WI38 (cell line): ENCODE measurements at regions not wholly inside any gene's neighbourhood (a gene's known extent, or its start where the extent isn't known, plus 50 kb on each side); places are given as distances from the start of the nearest gene placed in this dataset.
"Not testable (repeated sequence)": the region's sequence is repeated elsewhere in the genome, so short reads cannot be mapped to it uniquely, and the experiment has no call there.

Source experiments
- H3K4me3 ChIP-seq: 2 replicates; pipeline ENCODE4 v1.5.1; 2011; ENCODE audit warnings: low read depth, mild to moderate bottlenecking, control low read depth, low read length
- TF ChIP-seq, protein P1 (sequence below): IDR thresholded peaks from 2 replicates; pipeline ENCODE4 v1.5.1; 2012; ENCODE audit warnings: low read depth, mild to moderate bottlenecking, control low read depth, low read length

DNA sequence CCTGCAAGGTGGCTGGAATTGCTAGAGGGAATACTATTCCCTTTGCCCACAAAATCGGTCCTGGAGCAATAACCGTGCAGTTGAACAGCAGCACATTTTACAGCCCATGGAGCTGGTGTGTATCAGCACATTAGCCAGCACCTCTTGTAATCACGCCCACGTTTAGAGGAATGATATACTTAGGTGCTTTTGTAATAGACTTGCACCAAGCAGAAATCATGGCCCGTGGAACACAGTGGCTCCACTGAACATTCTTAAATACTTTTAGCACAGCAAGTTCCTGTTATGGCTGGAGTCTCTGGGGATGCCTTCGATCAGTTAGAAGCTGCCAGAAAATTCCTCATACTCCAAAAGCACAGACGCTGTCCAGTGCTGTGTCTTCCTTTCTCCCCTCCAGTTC, 218.1 kb upstream of the FAM78B start:
- H3K4me3 ChIP-seq = no peak overlapping the region
- TF ChIP-seq, protein P1, sequence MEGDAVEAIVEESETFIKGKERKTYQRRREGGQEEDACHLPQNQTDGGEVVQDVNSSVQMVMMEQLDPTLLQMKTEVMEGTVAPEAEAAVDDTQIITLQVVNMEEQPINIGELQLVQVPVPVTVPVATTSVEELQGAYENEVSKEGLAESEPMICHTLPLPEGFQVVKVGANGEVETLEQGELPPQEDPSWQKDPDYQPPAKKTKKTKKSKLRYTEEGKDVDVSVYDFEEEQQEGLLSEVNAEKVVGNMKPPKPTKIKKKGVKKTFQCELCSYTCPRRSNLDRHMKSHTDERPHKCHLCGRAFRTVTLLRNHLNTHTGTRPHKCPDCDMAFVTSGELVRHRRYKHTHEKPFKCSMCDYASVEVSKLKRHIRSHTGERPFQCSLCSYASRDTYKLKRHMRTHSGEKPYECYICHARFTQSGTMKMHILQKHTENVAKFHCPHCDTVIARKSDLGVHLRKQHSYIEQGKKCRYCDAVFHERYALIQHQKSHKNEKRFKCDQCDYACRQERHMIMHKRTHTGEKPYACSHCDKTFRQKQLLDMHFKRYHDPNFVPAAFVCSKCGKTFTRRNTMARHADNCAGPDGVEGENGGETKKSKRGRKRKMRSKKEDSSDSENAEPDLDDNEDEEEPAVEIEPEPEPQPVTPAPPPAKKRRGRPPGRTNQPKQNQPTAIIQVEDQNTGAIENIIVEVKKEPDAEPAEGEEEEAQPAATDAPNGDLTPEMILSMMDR = no peak

DNA sequence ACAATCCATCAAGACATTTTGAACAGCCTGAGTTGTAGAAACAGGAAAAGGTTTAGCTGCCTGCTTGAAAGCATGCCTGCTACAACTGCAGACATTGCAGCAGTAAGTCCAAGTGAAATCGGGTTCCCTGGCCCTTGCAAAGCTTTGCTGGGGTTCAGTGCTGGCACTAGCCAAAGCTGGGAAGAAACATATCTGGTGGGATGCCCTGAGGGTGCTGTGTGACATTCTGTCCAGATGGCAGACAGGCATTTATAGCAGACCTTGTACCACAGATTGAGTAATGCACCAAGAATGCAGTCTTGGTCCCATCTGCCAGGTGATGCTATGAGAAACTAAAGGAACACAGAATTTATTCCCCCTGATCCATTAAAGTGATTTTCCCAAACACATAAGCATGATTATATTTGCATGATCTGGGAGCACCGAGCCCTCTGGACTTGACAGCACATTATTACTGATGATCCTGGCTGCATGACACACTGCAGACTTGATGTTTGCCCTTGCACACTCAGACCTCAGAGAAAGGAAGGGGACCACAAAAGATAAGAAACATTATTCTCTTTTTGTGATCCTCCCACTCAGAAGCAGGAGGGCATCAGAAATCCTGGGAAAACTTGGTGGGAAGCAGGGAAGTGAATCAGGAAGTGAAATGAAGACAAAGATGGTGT, 223.7 kb upstream of the FAM78B start:
- TF ChIP-seq, protein P1 = no peak

DNA sequence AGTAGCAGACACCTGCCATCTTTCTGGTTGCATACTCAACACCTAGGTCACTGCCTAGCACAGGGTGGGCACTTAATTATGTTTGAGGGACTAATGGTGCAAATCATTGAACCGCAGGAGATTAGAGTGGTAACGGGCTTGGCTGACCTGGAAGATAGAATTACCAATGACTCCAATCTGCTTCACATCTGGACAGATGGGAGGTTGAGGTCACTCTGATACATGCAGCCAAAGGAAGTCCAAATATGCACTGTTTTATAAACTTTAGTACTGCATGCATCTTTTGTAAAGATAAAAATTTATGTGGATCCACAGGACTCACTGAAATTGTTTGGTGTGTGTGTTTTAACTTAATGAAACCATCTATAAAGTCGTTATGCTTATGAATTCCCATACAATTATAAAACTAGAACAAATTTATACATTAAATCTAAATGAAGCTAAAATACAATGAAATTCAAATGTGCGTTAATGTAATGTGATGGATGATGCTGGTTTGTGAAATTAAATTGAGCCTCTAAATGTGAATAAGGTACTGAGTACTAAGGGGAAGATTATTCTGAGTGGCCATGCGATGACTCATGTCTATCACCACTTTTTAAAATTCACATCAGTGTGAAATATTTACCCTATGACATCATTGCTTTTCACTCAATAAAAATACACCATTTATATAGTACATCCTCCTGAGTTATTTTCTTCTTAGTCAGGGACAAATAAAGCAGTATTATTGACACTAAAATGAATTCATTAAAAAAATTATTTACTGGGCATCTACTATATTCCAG, 224.7 kb upstream of the FAM78B start:
- H3K4me3 ChIP-seq = no peak overlapping the region
- TF ChIP-seq, protein P1 = no peak

More for the DNA sequence above, 223.7 kb upstream of the FAM78B start:
- H3K4me3 ChIP-seq = no peak overlapping the region

DNA sequence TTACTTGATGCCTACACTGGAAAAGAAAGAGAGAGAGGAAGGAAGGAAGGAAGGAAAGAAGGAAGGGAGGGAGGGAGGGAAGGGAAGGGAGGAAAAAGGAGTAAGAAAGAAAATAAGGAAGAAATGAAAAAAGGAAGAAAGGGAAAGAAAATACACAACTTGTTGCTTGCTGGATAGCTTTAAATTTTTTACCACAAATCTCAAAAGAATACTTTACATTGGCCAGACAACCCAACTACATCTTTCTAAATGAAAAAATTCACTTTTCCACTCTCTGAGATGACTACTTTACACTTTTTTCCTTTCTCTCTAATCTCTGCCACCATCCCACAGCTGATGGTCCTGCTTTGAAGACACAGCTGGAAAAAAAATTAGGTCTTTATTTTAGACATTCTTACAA, 228.9 kb upstream of the FAM78B start:
- TF ChIP-seq, protein P1 = no peak

DNA sequence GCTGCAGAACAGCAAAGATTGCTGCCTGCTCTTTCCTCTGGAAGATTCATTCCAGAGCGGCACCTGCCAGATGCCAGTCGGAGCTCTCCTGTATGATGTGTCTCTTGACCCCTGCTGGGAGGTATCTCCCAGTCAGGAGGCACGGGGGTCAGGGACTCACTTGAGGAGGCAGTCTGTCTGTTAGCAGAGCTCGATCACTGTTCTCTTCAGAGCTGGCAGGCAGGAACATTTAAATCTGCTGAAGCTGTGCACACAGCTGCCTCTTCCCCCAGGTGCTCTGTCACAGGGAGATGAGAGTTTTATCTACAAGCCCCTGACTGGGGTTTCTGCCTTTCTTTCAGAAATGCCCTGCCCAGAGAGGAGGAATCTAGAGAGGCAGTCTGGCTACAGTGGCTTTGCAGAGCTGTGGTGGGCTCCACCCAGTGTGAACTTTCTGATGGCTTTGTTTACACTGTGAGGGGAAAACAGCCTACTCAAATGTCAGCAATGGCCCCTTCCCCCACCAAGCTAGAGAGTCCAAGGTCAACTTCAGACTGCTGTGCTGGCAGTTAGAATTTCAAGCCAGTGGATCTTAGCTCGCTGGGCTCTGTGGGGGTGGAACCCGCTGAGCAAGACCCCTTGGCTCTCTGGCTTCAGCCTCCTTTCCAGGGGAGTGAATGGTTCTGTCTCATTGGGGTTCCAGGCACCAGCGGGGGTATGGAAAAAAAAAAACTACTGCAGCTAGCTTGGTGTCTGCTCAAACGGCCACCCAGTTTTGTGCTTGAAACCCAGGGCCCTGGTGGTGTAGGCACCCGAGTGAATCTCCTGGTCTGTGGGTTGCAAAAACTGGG, 242.7 kb upstream of the FAM78B start:
- H3K4me3 ChIP-seq = not testable (repeated sequence)

More for the DNA sequence above, 228.9 kb upstream of the FAM78B start:
- no peak overlapping the region for H3K4me3 ChIP-seq

DNA sequence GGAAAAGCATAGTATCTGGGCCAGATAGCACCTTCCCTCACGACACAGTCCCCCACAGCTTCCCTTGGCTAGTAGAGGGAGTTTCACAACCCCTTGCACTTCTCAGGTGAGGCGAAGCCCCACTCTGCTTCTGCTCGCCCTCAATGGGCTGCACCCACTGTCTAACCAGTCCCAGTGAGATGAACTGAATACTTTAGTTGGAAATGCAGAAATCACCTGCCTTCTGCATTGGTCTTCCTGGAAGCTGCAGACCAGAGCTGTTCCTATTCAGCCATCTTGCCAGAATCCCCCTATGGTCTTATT, 243.2 kb upstream of the FAM78B start:
- TF ChIP-seq, protein P1 = no peak
- no peak overlapping the region for H3K4me3 ChIP-seq

DNA sequence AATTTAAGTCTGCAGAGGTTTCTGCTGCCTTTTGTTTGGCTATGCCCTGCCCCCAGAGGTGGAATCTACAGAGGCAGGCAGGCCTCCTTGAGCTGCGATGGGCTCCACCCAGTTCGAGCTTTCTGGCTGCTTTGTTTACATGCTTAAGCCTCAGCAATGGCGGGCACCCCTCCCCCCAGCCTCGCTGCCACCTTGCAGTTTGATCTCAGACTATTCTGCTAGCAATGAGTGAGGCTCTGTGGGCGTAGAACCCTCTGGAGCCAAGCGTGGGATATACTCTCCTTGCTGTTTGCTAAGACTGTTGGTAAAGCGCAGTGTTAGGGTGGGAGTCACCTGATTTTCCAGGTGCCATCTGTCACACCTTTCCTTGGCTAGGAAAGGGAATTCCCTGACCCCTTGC, 250.0 kb upstream of the FAM78B start:
- H3K4me3 ChIP-seq = not testable (repeated sequence)

DNA sequence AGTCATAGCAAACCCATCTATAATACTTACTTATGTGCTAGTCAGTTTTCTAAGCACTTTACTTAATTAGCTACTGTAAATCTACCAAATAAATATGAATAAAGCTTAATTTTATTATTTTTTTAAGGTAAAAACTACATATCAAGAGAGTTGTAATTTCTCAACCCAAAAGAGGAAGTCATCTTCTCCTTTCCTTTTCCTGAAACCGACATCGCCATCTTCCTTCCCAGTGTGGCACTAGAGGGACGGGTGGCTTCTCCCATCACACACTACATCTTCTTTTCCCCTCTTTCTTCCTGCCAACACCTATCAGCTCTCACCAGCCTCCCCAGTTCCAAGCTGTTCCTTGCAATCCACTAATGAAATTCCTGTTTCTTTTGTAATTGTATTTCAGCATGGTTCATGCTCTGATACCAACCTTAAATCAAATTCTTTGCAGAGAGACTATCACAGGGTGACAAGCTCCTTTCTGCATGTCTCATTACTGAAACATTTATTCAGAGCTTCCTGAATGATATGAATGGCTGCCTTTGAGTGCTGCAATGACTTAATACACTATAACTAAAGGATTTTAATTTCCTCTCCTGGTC, 251.6 kb upstream of the FAM78B start:
- TF ChIP-seq, protein P1 = no peak
- H3K4me3 ChIP-seq = no peak overlapping the region

DNA sequence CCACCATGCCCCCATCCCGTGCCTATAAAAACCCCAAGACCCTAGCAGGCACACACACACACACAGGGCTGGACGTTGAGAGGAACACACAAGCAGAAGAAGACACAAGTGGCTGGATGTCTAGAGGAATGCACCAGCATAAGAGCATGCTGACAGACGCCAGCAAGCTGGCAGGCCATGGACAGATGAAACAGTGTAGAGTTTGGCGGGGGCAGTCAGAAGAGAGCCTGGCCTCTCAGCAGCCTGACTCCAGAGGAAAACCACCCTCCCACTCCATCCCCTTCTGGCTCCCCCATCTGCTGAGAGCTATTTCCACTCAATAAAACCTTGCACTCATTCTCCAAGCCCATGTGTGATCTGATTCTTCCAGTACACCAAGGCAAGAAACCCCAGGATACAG, 255.8 kb upstream of the FAM78B start:
- H3K4me3 ChIP-seq = not testable (repeated sequence)
